Kidney (tissue), 13 donors: ENCODE measurements at regions not wholly inside any gene's neighbourhood (a gene's known extent, or its start where the extent isn't known, plus 50 kb on each side); places are given as distances from the start of the nearest gene placed in this dataset.

Experiments
- DNase-seq, 5 donors: peaks; one replicate each; pipeline ENCODE4 v3.0.0-alpha.2; 2013 to 2020
- FAIRE-seq: peaks from 2 replicates; lab custom pipeline; 2012; peaks lifted over from hg19 to GRCh38; lab: Jason Lieb, UNC
- H3K27ac ChIP-seq, 2 donors: one replicate each; pipeline ENCODE4 v1.7.0; 2013; ENCODE audit warnings: low read depth in 2 of 2, low read length in 2 of 2, inconsistent platforms in 1 of 2
- H3K27me3 ChIP-seq: one replicate; pipeline ENCODE4 v1.7.1; 2013; ENCODE audit warnings: low read length, inconsistent platforms; ENCODE audit not compliant: control insufficient read depth, insufficient read depth
- H3K36me3 ChIP-seq, 3 donors: one replicate each; pipeline versions ENCODE4 v1.7.0 to v1.7.1; 2013; ENCODE audit warnings: low read length in 3 of 3, control low read depth in 1 of 3, inconsistent platforms in 1 of 3; ENCODE audit not compliant: insufficient read depth in 3 of 3, control insufficient read depth in 2 of 3
- H3K4me1 ChIP-seq, 3 donors: one replicate each; pipeline versions ENCODE4 v1.7.0 to v1.7.1; 2013; ENCODE audit warnings: low read length in 3 of 3, inconsistent platforms in 1 of 3, low read depth in 1 of 3; ENCODE audit not compliant: control insufficient read depth in 2 of 3, insufficient read depth in 2 of 3
- H3K4me3 ChIP-seq, 3 donors: one replicate each; pipeline versions ENCODE4 v1.7.0 to v1.8.1; 2013; ENCODE audit warnings: low read length in 3 of 3, control low read depth in 1 of 3, inconsistent platforms in 1 of 3
- H3K9ac ChIP-seq, 3 donors: one replicate each; pipeline versions ENCODE4 v1.7.0 to v1.7.1; 2013; ENCODE audit warnings: low read length in 3 of 3, control low read depth in 1 of 3, inconsistent platforms in 1 of 3
- H3K9me3 ChIP-seq, 3 donors: one replicate each; pipeline versions ENCODE4 v1.7.0 to v1.7.1; 2013; ENCODE audit warnings: low read length in 3 of 3, control low read depth in 1 of 3, inconsistent platforms in 1 of 3; ENCODE audit not compliant: control insufficient read depth in 2 of 3, insufficient read depth in 1 of 3
- intact Hi-C: fragments of 100-400 bp; cut with DNase I; formaldehyde crosslinking; loops from one replicate; pipeline ENCODE4 v1.11.1; 2022
- TF ChIP-seq, protein P1 (sequence below): IDR thresholded peaks from 3 replicates; pipeline ENCODE4 v1.5.1; 2012; ENCODE audit warnings: mild to moderate bottlenecking, moderate library complexity, borderline replicate concordance; ENCODE audit not compliant: insufficient read depth; ENCODE audit errors: extremely low read depth
- donor health status: control.
- donor health status: control.
- donor health status: control.
- donor health status: control.
- donor health status: control.
- donor health status: DM: yes; HTN: yes; CAD: no.
- donor health status: Normal renal cell carcinoma (clear cell type).

GRCh38 chr2:16281451-16282335 lies 341.3 kb downstream of the MYCN start:
- H3K27me3 ChIP-seq: no peaks in the 10 kb centered on the region
- peak in 4 of 5 donors; percentile 51 to 85 (median 76) for DNase-seq
- TF ChIP-seq, protein P1, sequence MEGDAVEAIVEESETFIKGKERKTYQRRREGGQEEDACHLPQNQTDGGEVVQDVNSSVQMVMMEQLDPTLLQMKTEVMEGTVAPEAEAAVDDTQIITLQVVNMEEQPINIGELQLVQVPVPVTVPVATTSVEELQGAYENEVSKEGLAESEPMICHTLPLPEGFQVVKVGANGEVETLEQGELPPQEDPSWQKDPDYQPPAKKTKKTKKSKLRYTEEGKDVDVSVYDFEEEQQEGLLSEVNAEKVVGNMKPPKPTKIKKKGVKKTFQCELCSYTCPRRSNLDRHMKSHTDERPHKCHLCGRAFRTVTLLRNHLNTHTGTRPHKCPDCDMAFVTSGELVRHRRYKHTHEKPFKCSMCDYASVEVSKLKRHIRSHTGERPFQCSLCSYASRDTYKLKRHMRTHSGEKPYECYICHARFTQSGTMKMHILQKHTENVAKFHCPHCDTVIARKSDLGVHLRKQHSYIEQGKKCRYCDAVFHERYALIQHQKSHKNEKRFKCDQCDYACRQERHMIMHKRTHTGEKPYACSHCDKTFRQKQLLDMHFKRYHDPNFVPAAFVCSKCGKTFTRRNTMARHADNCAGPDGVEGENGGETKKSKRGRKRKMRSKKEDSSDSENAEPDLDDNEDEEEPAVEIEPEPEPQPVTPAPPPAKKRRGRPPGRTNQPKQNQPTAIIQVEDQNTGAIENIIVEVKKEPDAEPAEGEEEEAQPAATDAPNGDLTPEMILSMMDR: peak; percentile 49
- no peak overlapping the region for H3K9ac ChIP-seq
- H3K4me3 ChIP-seq: no peak overlapping the region
- H3K27ac ChIP-seq: no peak overlapping the region
- no peaks in the 10 kb centered on the region for H3K36me3 ChIP-seq
- no peak for FAIRE-seq
- intact Hi-C loops: no loop called here
- H3K9me3 ChIP-seq: no peaks in the 10 kb centered on the region
- no peaks in the 10 kb centered on the region for H3K4me1 ChIP-seq

- no peaks in the 10 kb centered on the region for H3K9me3 ChIP-seq
- no peaks in the 10 kb centered on the region for H3K4me1 ChIP-seq
- DNase-seq (no peak), FAIRE-seq (no peak)
- no peak overlapping the region for H3K4me3 ChIP-seq
- no peaks in the 10 kb centered on the region for H3K27me3 ChIP-seq
- TF ChIP-seq, protein P1: no peak
- intact Hi-C loops: no loop called here
- no peak overlapping the region for H3K9ac ChIP-seq
- no peaks in the 10 kb centered on the region for H3K36me3 ChIP-seq
- no peak overlapping the region for H3K27ac ChIP-seq
These were observed 339.7 kb downstream of the MYCN start for GRCh38 chr2:16280081-16280480.

DNA sequence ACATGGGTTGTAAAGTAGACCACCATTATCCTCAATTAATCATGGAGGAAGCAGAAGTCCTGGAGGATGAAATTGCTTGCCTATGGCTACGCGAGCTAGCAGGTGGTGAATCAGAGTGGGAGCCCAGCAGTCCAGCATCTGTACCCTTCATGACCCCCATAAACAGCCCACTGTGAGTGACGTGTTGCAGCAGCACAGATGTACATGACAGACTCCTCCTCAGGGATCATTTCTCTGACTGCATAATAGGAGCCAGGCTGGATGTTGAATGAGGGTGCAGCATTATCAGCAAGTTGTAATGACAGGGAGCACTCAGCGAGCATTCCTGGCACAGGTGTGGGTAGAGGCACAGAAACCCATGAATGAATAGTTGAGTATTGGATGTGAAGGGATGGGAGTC lies 339.3 kb downstream of the MYCN start:
- H3K27me3 ChIP-seq: no peaks in the 10 kb centered on the region
- H3K27ac ChIP-seq: no peak overlapping the region
- DNase-seq (no peak), FAIRE-seq (no peak)
- H3K9me3 ChIP-seq: no peaks in the 10 kb centered on the region
- intact Hi-C loops: no loop called here
- H3K4me3 ChIP-seq: no peak overlapping the region
- no peaks in the 10 kb centered on the region for H3K4me1 ChIP-seq
- TF ChIP-seq, protein P1: no peak
- H3K9ac ChIP-seq: no peak overlapping the region
- H3K36me3 ChIP-seq: no peaks in the 10 kb centered on the region

DNA sequence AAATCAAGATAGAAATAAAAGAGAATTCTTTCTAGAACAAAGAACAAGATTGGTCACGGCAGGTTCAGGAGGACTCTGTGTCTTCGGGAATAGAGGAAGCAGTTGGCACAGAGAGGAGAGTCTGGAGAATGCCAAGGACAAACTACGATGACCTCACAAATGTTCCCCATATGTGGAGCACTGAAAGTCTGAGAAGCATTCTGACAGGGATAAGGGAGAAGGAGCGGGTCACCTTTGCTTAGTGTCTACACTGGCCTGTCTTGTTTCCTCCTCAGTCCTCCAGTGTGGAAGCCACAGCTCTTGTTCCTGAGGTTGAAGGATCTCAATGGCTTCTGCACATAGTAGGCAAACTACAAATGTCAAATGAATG lies 338.8 kb downstream of the MYCN start:
- H3K36me3 ChIP-seq: no peaks in the 10 kb centered on the region
- no peaks in the 10 kb centered on the region for H3K9me3 ChIP-seq
- H3K4me3 ChIP-seq: no peak overlapping the region
- no peak overlapping the region for H3K27ac ChIP-seq
- H3K4me1 ChIP-seq: no peaks in the 10 kb centered on the region
- no peak for FAIRE-seq
- TF ChIP-seq, protein P1: no peak
- intact Hi-C loops: no loop called here
- no peak for DNase-seq
- no peak overlapping the region for H3K9ac ChIP-seq
- no peaks in the 10 kb centered on the region for H3K27me3 ChIP-seq
